GM12878 (cell line): ENCODE measurements at regions not wholly inside any gene's neighbourhood (a gene's known extent, or its start where the extent isn't known, plus 50 kb on each side); places are given as distances from the start of the nearest gene placed in this dataset.

Source experiments
- ATAC-seq: fragments of 200-7000 bp; cut with Tn5 transposase; 3 replicates; pipeline ENCODE4 v1.9.1; 2020; ENCODE audit warnings: mild to moderate bottlenecking, moderate library complexity
- BruUV-seq: library from RNA; stranded (reverse); fragments of 400-500 nt; replicated peaks from 2 replicates; lab custom pipeline; 2021; lab: Mats Ljungman, UMichigan
- CTCF ChIA-PET: fragments of 300-600 bp; sonication (Branson Sonifier 250); formaldehyde crosslinking; extraction: SDS; loops from one replicate; lab custom pipeline; 2021; ENCODE audit warnings: inconsistent platforms; lab: Yijun Ruan, JAX
- POLR2A ChIA-PET: fragments of 350-600 bp; formaldehyde crosslinking; extraction: SDS; loops from one replicate; lab custom pipeline; 2021; ENCODE audit warnings: inconsistent platforms; lab: Charles Lee
- RAD21 ChIA-PET: fragments of 300-600 bp; sonication (Branson Sonifier 250); formaldehyde crosslinking; loops from one replicate; lab custom pipeline; 2023; ENCODE audit warnings: antibody characterized with exemption; ENCODE audit not compliant: unreplicated experiment; lab: Charles Lee
- SMC1A ChIA-PET: fragments of 300-600 bp; sonication (Branson Sonifier 250); formaldehyde crosslinking; loops from one replicate; lab custom pipeline; 2023; ENCODE audit not compliant: unreplicated experiment, uncharacterized antibody; lab: Charles Lee
- DNase-seq: peaks from one replicate; pipeline ENCODE4 v3.0.0-alpha.2; 2011; ENCODE audit warnings: low read depth, low spot score
- FAIRE-seq: peaks from 3 replicates; lab custom pipeline; 2011; peaks lifted over from hg19 to GRCh38; lab: Jason Lieb, UNC
- H2AFZ ChIP-seq: 2 replicates; pipeline ENCODE4 v1.6.0; 2011; ENCODE audit warnings: low read depth, low read length, control low read depth; ENCODE audit not compliant: control insufficient read depth
- H3K27ac ChIP-seq: 2 replicates; pipeline ENCODE4 v1.5.1; 2011; ENCODE audit warnings: control low read depth; ENCODE audit not compliant: control insufficient read depth, insufficient read depth
- H3K27me3 ChIP-seq, 2 experiments: replicated peaks in 1 of 2; 2 replicates each; pipeline versions ENCODE4 v1.6.0 to v1.6.1; 2011; ENCODE audit warnings: low read length in 1 of 2; ENCODE audit not compliant: control insufficient read depth in 2 of 2, insufficient read depth in 2 of 2
- H3K36me3 ChIP-seq, 2 experiments: 2 replicates each; pipeline ENCODE4 v1.5.1; 2011; ENCODE audit warnings: low read length in 1 of 2; ENCODE audit not compliant: control insufficient read depth in 2 of 2, insufficient read depth in 2 of 2
- H3K4me1 ChIP-seq: 2 replicates; pipeline ENCODE4 v1.6.1; 2011; ENCODE audit warnings: mild to moderate bottlenecking, low read length, moderate library complexity, mixed read lengths; ENCODE audit not compliant: control insufficient read depth, insufficient read depth
- H3K4me2 ChIP-seq: 2 replicates; pipeline ENCODE4 v1.6.0; 2011; ENCODE audit warnings: control low read depth; ENCODE audit not compliant: control insufficient read depth, insufficient read depth
- H3K4me3 ChIP-seq: fragments of 200-600 bp; sonication (generic); 2 replicates; pipeline ENCODE4 v1.5.1; 2016
- H3K79me2 ChIP-seq: 2 replicates; pipeline ENCODE4 v1.6.0; 2011; ENCODE audit warnings: low read length; ENCODE audit not compliant: control insufficient read depth, insufficient read depth
- H3K9ac ChIP-seq: 2 replicates; pipeline ENCODE4 v1.8.0; 2011; ENCODE audit warnings: low read length, control low read depth, mixed read lengths; ENCODE audit not compliant: control insufficient read depth, insufficient read depth
- H3K9me3 ChIP-seq: replicated peaks from 3 replicates; pipeline ENCODE4 v1.5.1; 2011; ENCODE audit warnings: mild to moderate bottlenecking, low read length; ENCODE audit not compliant: control insufficient read depth, insufficient read depth
- H4K20me1 ChIP-seq: 2 replicates; pipeline ENCODE4 v1.6.0; 2011; ENCODE audit not compliant: control insufficient read depth, insufficient read depth
- E2F8 ChIP-seq: fragments of 450-650 bp; IDR thresholded peaks from 2 replicates; pipeline ENCODE4 v1.6.1; 2018; ENCODE audit warnings: mild to moderate bottlenecking, low read depth, moderate library complexity; ENCODE audit not compliant: partially characterized antibody
- ETV6 ChIP-seq, 2 experiments: fragments of 450-650 bp in 1 of 2; IDR thresholded peaks in 1 of 2; conservative IDR thresholded peaks in 1 of 2; 2 replicates each; pipeline ENCODE4 v1.6.1; 2014; ENCODE audit warnings: antibody characterized with exemption in 1 of 2, borderline replicate concordance in 1 of 2, low read depth in 1 of 2, mild to moderate bottlenecking in 1 of 2, moderate library complexity in 1 of 2
- MEF2B ChIP-seq: fragments of 450-650 bp; IDR thresholded peaks from 2 replicates; pipeline ENCODE4 v1.6.1; 2018; ENCODE audit warnings: mild to moderate bottlenecking, moderate library complexity; ENCODE audit not compliant: partially characterized antibody, poor library complexity, severe bottlenecking
- PAX5 ChIP-seq: IDR thresholded peaks from 2 replicates; pipeline ENCODE4 v1.6.1; 2011; ENCODE audit warnings: low read depth, low read length, borderline replicate concordance
- RAD21 ChIP-seq: IDR thresholded peaks from 2 replicates; pipeline ENCODE4 v1.6.1; 2011; ENCODE audit warnings: mild to moderate bottlenecking, low read depth, low read length, moderate library complexity; ENCODE audit not compliant: insufficient read depth
- RELB ChIP-seq: fragments of 450-650 bp; IDR thresholded peaks from 2 replicates; pipeline ENCODE4 v1.6.1; 2017; ENCODE audit warnings: low read depth, mild to moderate bottlenecking, moderate library complexity
- SMAD5 ChIP-seq: IDR thresholded peaks from 2 replicates; pipeline ENCODE4 v1.6.1; 2016; ENCODE audit warnings: antibody characterized with exemption, low read depth
- SMC3 ChIP-seq: IDR thresholded peaks from 2 replicates; pipeline ENCODE4 v1.6.1; 2011; ENCODE audit warnings: low read length, improper control_type of control experiment, borderline replicate concordance
- SP1 ChIP-seq: IDR thresholded peaks from one replicate; pipeline ENCODE4 v1.6.1; 2011; ENCODE audit warnings: low read depth, low read length
- YBX1 ChIP-seq: fragments of 450-650 bp; IDR thresholded peaks from 2 replicates; pipeline ENCODE4 v1.6.1; 2016; ENCODE audit warnings: antibody characterized with exemption
- ZBTB4 ChIP-seq: fragments of 450-650 bp; formaldehyde crosslinking; IDR thresholded peaks from 2 replicates; pipeline ENCODE4 v1.4.0; 2022; ENCODE audit warnings: mild to moderate bottlenecking, moderate library complexity
- ZNF207 ChIP-seq: fragments of 450-650 bp; IDR thresholded peaks from 2 replicates; pipeline ENCODE4 v1.6.1; 2014; ENCODE audit warnings: antibody characterized with exemption, mild to moderate bottlenecking, borderline replicate concordance
- ZNF384 ChIP-seq: IDR thresholded peaks from 2 replicates; pipeline ENCODE4 v1.6.1; 2012; ENCODE audit warnings: low read depth, mild to moderate bottlenecking, low read length, improper control_type of control experiment, borderline replicate concordance
- ZNF622 ChIP-seq: fragments of 450-650 bp; IDR thresholded peaks from 2 replicates; pipeline ENCODE4 v1.6.1; 2017; ENCODE audit warnings: mild to moderate bottlenecking, inconsistent platforms
- WGBS: methylation state at CpG from one replicate; pipeline ENCODE4 v1.1.6; 2016; ENCODE audit warnings: low lambda C conversion rate; ENCODE audit not compliant: insufficient replicate concordance, insufficient coverage; ENCODE audit errors: missing lambda C conversion rate; 5-methylcytosine and 5-hydroxymethylcytosine counted together
- in situ Hi-C: fragments of 300-500 bp; cut with MboI; formaldehyde crosslinking; loops from 9 replicates; pipeline ENCODE4 v1.14.3; 2018; ENCODE audit warnings: mixed read lengths
- intact Hi-C: fragments of 100-400 bp; cut with micrococcal nuclease; formaldehyde crosslinking; loops from one replicate; pipeline ENCODE4 v1.14.2; 2022; ENCODE audit not compliant: unreplicated experiment
- TF ChIP-seq, protein P1 (sequence below): fragments of 450-650 bp; IDR thresholded peaks from 2 replicates; pipeline ENCODE4 v1.6.1; 2018; ENCODE audit warnings: borderline replicate concordance, mild to moderate bottlenecking; ENCODE audit not compliant: partially characterized antibody

DNA sequence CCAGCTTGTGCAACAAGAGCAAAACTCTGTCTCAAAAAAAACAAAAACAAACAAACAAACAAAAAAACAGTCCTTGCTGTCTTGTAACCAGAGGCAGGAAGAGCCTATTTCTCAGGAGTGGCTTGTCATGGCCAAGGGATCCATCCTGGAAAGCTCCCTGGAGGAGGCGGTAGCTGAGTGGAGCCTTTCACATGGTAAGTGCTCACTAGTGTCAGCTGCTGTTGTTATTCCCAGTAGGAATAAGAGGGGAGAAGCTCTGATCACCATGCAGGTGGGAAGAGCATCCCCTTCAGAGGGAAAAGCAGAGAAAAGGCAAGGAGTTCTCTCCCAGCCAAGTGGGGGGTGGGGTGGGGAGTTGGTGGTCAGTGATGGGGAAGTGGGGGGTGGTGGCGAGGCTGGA is 54.6 kb upstream of the WNT7B start:
- ChIA-PET POLR2A (no interaction called here), RAD21 (no interaction called here), SMC1A (no interaction called here), CTCF (interaction anchor here (1.8 kb wide), 1 partner anchor 26 kb away, joined by 5 read pairs; no protein-coding TSS in a partner anchor)
- Histone ChIP-seq H3K9ac (no peak overlapping the region), H3K36me3 (no peaks in the 10 kb centered on the region), H3K4me2 (no peak overlapping the region), H3K27ac (no peak overlapping the region), H3K4me1 (peaks cover 2% of the 10 kb centered on the region), H3K79me2 (no peaks in the 10 kb centered on the region; the same call in 1 of the 2 replicates), H3K9me3 (no peaks in the 10 kb centered on the region), H3K27me3 (peaks cover 0 to 4% of the 10 kb centered on the region in 2 experiments; a peak in 3 of 4 replicates), H2AFZ (no peak overlapping the region), H4K20me1 (no peaks in the 10 kb centered on the region), H3K4me3 (no peak overlapping the region)
- FAIRE-seq (no peak), DNase-seq (no peak), ATAC-seq (no peak)
- intact Hi-C loops (no loop called here), in situ Hi-C loops (no loop called here)
- BruUV-seq: no TSS peak
- 62% methylated on average over 2 of the region's 2 CpGs for WGBS
- TF ChIP-seq MEF2B (no peak), SP1 (no peak), ZBTB4 (CRISPR knock-in tag) (no peak), SMAD5 (no peak), ZNF384 (no peak), E2F8 (no peak), ZNF207 (no peak), ETV6 (conservative IDR thresholded peaks at IDR 0.05 in 1 of 2, IDR thresholded peaks at IDR 0.05 in 1 of 2; ENCODE audit: borderline replicate concordance in 1 of 2, low read depth in 1 of 2) (no peak), PAX5 (no peak), YBX1 (no peak), SMC3 (no peak), ZNF622 (no peak), RAD21 (no peak), RELB (no peak)
- TF ChIP-seq, protein P1, sequence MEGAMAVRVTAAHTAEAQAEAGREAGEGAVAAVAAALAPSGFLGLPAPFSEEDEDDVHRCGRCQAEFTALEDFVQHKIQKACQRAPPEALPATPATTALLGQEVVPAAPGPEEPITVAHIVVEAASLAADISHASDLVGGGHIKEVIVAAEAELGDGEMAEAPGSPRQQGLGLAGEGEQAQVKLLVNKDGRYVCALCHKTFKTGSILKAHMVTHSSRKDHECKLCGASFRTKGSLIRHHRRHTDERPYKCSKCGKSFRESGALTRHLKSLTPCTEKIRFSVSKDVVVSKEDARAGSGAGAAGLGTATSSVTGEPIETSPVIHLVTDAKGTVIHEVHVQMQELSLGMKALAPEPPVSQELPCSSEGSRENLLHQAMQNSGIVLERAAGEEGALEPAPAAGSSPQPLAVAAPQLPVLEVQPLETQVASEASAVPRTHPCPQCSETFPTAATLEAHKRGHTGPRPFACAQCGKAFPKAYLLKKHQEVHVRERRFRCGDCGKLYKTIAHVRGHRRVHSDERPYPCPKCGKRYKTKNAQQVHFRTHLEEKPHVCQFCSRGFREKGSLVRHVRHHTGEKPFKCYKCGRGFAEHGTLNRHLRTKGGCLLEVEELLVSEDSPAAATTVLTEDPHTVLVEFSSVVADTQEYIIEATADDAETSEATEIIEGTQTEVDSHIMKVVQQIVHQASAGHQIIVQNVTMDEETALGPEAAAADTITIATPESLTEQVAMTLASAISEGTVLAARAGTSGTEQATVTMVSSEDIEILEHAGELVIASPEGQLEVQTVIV: no peak
